ENCODE measurements at regions not wholly inside any gene's neighbourhood (a gene's known extent, or its start where the extent isn't known, plus 50 kb on each side); places are given as distances from the start of the nearest gene placed in this dataset.

DNA sequence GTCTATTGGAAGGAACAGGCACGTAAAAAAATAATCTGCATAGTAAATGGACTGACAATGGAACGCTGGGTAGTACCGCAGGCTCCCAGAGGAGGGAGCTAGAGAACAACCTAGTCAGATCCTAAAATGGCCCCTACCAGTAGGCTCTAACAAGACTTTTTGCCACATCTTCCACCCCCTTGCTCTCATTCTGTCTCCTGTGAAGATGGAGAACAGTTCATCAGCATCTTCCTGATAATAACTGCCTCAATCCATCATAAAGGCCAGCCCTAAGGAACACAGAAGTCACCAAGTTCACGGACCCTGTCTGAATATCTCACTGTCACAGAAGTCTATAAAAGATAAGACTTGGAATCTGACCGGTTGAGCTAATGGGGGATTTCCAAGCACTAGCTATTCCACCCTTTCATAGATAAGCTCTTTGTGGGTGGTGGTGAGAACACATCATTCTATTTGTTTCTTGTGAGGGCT lies 133.4 kb downstream of the SLC1A3 start:
- no peaks in the 10 kb centered on the region for H3K36me3 ChIP-seq (ENCODE audit: low read length)
- no peak overlapping the region for H3K9ac ChIP-seq (ENCODE audit: low read length)
- no peaks in the 10 kb centered on the region for H3K9me3 ChIP-seq (ENCODE audit: insufficient read depth, low read length)
- H3K9me2 ChIP-seq (replicated peaks; ENCODE audit: insufficient read depth, low read length), result no peaks in the 10 kb centered on the region
- H4K20me1 ChIP-seq (ENCODE audit: low read depth, low read length), result no peaks in the 10 kb centered on the region
- H3K79me2 ChIP-seq (ENCODE audit: insufficient read depth, low read length), result no peaks in the 10 kb centered on the region
- no peak overlapping the region for H3K4me3 ChIP-seq (ENCODE audit: insufficient read depth, low read length, poor library complexity, severe bottlenecking)
- no peak overlapping the region for H3K27ac ChIP-seq (ENCODE audit: low read depth, low read length)
- no peak overlapping the region for H3K4me2 ChIP-seq (ENCODE audit: low read depth, low read length, poor library complexity, severe bottlenecking)
- no peaks in the 10 kb centered on the region for H3F3A ChIP-seq (ENCODE audit: insufficient read depth)
- no peaks in the 10 kb centered on the region for H3K27me3 ChIP-seq (ENCODE audit: low read length)
- H2AFZ ChIP-seq (ENCODE audit: low read depth, low read length, severe bottlenecking), result peak overlapping the region; percentile 92
- TF ChIP-seq EZH2phosphoT487 (conservative IDR thresholded peaks at IDR 0.05; ENCODE audit: low read length), result no peak
- TF ChIP-seq, protein P1, sequence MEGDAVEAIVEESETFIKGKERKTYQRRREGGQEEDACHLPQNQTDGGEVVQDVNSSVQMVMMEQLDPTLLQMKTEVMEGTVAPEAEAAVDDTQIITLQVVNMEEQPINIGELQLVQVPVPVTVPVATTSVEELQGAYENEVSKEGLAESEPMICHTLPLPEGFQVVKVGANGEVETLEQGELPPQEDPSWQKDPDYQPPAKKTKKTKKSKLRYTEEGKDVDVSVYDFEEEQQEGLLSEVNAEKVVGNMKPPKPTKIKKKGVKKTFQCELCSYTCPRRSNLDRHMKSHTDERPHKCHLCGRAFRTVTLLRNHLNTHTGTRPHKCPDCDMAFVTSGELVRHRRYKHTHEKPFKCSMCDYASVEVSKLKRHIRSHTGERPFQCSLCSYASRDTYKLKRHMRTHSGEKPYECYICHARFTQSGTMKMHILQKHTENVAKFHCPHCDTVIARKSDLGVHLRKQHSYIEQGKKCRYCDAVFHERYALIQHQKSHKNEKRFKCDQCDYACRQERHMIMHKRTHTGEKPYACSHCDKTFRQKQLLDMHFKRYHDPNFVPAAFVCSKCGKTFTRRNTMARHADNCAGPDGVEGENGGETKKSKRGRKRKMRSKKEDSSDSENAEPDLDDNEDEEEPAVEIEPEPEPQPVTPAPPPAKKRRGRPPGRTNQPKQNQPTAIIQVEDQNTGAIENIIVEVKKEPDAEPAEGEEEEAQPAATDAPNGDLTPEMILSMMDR (IDR thresholded peaks at IDR 0.05; ENCODE audit: insufficient read depth, low read length, poor library complexity, severe bottlenecking), result peak; percentile 79

DNA sequence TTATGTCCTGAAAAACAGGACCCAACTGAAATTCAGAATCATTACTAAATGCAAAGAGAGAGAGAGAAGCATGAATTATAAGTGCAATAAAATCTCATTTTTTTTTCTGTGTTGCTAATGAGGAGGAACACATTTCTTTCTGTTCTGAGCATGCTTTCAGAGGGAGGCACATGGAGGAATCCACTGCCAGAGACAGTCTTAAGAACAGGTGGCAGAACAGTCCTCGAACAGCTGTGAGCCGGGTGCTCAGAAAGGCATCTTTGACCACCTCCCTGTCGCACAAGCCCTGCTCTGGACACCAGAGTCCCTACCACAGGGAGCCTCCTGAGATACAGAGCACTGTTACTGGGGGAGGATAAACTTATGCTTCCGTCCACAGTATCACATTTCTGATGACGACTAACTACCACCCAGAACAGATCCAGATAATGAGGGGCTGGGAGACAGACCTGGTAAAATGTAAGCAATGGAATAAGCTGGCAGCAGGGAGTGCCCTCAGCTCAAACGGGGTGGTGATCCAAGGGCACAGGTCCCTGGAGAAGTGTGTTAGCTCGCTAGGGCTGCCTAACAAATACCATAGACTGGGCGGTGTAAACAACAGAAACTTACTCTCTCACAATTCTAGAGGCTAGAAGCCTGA lies 134.0 kb downstream of the SLC1A3 start:
- TF ChIP-seq EZH2phosphoT487 (conservative IDR thresholded peaks at IDR 0.05; ENCODE audit: low read length), result no peak
- TF ChIP-seq, protein P1 (IDR thresholded peaks at IDR 0.05; ENCODE audit: insufficient read depth, low read length, poor library complexity, severe bottlenecking), result no peak
- no peaks in the 10 kb centered on the region for H3K36me3 ChIP-seq (ENCODE audit: low read length)
- no peaks in the 10 kb centered on the region for H3F3A ChIP-seq (ENCODE audit: insufficient read depth)
- H3K27me3 ChIP-seq (ENCODE audit: low read length), result no peaks in the 10 kb centered on the region
- H3K27ac ChIP-seq (ENCODE audit: low read depth, low read length), result no peak overlapping the region
- no peaks in the 10 kb centered on the region for H3K79me2 ChIP-seq (ENCODE audit: insufficient read depth, low read length)
- no peak overlapping the region for H3K4me3 ChIP-seq (ENCODE audit: insufficient read depth, low read length, poor library complexity, severe bottlenecking)
- no peaks in the 10 kb centered on the region for H3K9me2 ChIP-seq (replicated peaks; ENCODE audit: insufficient read depth, low read length)
- H3K9me3 ChIP-seq (ENCODE audit: insufficient read depth, low read length), result no peaks in the 10 kb centered on the region
- H3K4me2 ChIP-seq (ENCODE audit: low read depth, low read length, poor library complexity, severe bottlenecking), result no peak overlapping the region
- H4K20me1 ChIP-seq (ENCODE audit: low read depth, low read length), result no peaks in the 10 kb centered on the region
- H3K9ac ChIP-seq (ENCODE audit: low read length), result no peak overlapping the region
- H2AFZ ChIP-seq (ENCODE audit: low read depth, low read length, severe bottlenecking), result peak overlapping the region; percentile 92

DNA sequence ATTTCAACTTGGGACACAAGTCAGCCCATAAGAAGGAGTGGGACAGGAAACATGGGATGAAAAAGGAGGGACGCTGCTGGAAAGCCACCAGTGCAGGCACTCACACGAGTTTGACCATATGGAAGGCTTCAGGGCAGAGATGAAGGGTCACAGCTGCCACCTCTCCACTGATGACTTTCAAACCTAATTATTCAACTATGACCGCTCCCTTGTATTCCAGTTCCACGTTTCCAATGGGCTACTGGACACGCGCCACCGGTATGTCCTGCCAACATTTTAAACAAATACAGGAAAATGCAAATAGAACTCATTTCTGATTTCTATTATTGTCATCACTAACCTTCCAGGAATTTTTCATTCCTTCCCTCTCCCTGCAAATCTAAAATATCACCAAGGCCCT lies 134.7 kb downstream of the SLC1A3 start:
- Histone ChIP-seq H3K9ac (ENCODE audit: low read length) (no peak overlapping the region), H3K27ac (ENCODE audit: low read depth, low read length) (no peak overlapping the region), H3K27me3 (ENCODE audit: low read length) (no peaks in the 10 kb centered on the region), H3K79me2 (ENCODE audit: insufficient read depth, low read length) (no peaks in the 10 kb centered on the region), H4K20me1 (ENCODE audit: low read depth, low read length) (no peaks in the 10 kb centered on the region), H2AFZ (ENCODE audit: low read depth, low read length, severe bottlenecking) (no peak overlapping the region), H3K36me3 (ENCODE audit: low read length) (no peaks in the 10 kb centered on the region), H3K9me3 (ENCODE audit: insufficient read depth, low read length) (no peaks in the 10 kb centered on the region), H3K9me2 (replicated peaks; ENCODE audit: insufficient read depth, low read length) (no peaks in the 10 kb centered on the region), H3K4me3 (ENCODE audit: insufficient read depth, low read length, poor library complexity, severe bottlenecking) (no peak overlapping the region), H3F3A (ENCODE audit: insufficient read depth) (no peaks in the 10 kb centered on the region), H3K4me2 (ENCODE audit: low read depth, low read length, poor library complexity, severe bottlenecking) (no peak overlapping the region)
- TF ChIP-seq, protein P1 (IDR thresholded peaks at IDR 0.05; ENCODE audit: insufficient read depth, low read length, poor library complexity, severe bottlenecking), result no peak
- no peak for TF ChIP-seq EZH2phosphoT487 (conservative IDR thresholded peaks at IDR 0.05; ENCODE audit: low read length)
